ENCODE measurements at regions not wholly inside any gene's neighbourhood (a gene's known extent, or its start where the extent isn't known, plus 50 kb on each side); places are given as distances from the start of the nearest gene placed in this dataset.

- POLR2A ChIA-PET, result no interaction called here
- CTCF ChIA-PET, result no interaction called here
- TF ChIP-seq HDGF (IDR thresholded peaks at IDR 0.05; ENCODE audit: borderline replicate concordance), result no peak
- TF ChIP-seq NFRKB (IDR thresholded peaks at IDR 0.05), result no peak
- TF ChIP-seq CTBP1 (IDR thresholded peaks at IDR 0.05; ENCODE audit: borderline replicate concordance), result no peak
- no peak for TF ChIP-seq FOXK2 (IDR thresholded peaks at IDR 0.05)
- TF ChIP-seq FOXM1 (IDR thresholded peaks at IDR 0.05; ENCODE audit: borderline replicate concordance), result no peak
- TF ChIP-seq ZNF384 (IDR thresholded peaks at IDR 0.05), result no peak
- TF ChIP-seq PKNOX1 (IDR thresholded peaks at IDR 0.05), result no peak
- TF ChIP-seq TARDBP (IDR thresholded peaks at IDR 0.05), result no peak
- TF ChIP-seq FOXA1 (IDR thresholded peaks at IDR 0.05), result no peak
- no peak for TF ChIP-seq ARNT (IDR thresholded peaks at IDR 0.05)
- TF ChIP-seq ELF4 (IDR thresholded peaks at IDR 0.05), result no peak
- TF ChIP-seq BHLHE40 (IDR thresholded peaks at IDR 0.05; ENCODE audit: borderline replicate concordance), result no peak
- no peak for TF ChIP-seq LEF1 (IDR thresholded peaks at IDR 0.05; ENCODE audit: borderline replicate concordance)
- DNase-seq (ENCODE audit: extremely low spot score), result no peak
Observed at GRCh38 chr15:72962054-72962702, 90.1 kb upstream of the NEO1 start.

- CTCF ChIA-PET, result no interaction called here
- no peak for DNase-seq (ENCODE audit: extremely low spot score)
- POLR2A ChIA-PET, result interaction anchor here (1.0 kb wide), 1 partner anchor 10 kb away, joined by 3 read pairs; no protein-coding TSS in a partner anchor
- no peak for TF ChIP-seq FOXM1 (IDR thresholded peaks at IDR 0.05; ENCODE audit: borderline replicate concordance)
- TF ChIP-seq HDGF (IDR thresholded peaks at IDR 0.05; ENCODE audit: borderline replicate concordance), result no peak
- no peak for TF ChIP-seq ELF4 (IDR thresholded peaks at IDR 0.05)
- no peak for TF ChIP-seq SUZ12 (IDR thresholded peaks at IDR 0.05)
- TF ChIP-seq PKNOX1 (IDR thresholded peaks at IDR 0.05), result no peak
- TF ChIP-seq FOXK2 (IDR thresholded peaks at IDR 0.05), result no peak
- TF ChIP-seq LEF1 (IDR thresholded peaks at IDR 0.05; ENCODE audit: borderline replicate concordance), result no peak
Observed at GRCh38 chr15:72961346-72961745, 90.9 kb upstream of the NEO1 start.

- no peak for TF ChIP-seq ELF4 (IDR thresholded peaks at IDR 0.05)
- no peak for TF ChIP-seq ZNF384 (IDR thresholded peaks at IDR 0.05)
- TF ChIP-seq NFRKB (IDR thresholded peaks at IDR 0.05), result no peak
- no peak for TF ChIP-seq ARNT (IDR thresholded peaks at IDR 0.05)
- no peak for TF ChIP-seq FOXK2 (IDR thresholded peaks at IDR 0.05)
- no peak for TF ChIP-seq PKNOX1 (IDR thresholded peaks at IDR 0.05)
- TF ChIP-seq TARDBP (IDR thresholded peaks at IDR 0.05), result no peak
- no peak for TF ChIP-seq CTBP1 (IDR thresholded peaks at IDR 0.05; ENCODE audit: borderline replicate concordance)
- TF ChIP-seq BHLHE40 (IDR thresholded peaks at IDR 0.05; ENCODE audit: borderline replicate concordance), result no peak
- TF ChIP-seq FOXM1 (IDR thresholded peaks at IDR 0.05; ENCODE audit: borderline replicate concordance), result no peak
- no peak for TF ChIP-seq SUZ12 (IDR thresholded peaks at IDR 0.05)
- POLR2A ChIA-PET, result no interaction called here
- CTCF ChIA-PET, result no interaction called here
- DNase-seq (ENCODE audit: extremely low spot score), result no peak
Observed at GRCh38 chr15:72958634-72959033, 93.6 kb upstream of the NEO1 start.

- DNase-seq (ENCODE audit: extremely low spot score), result no peak
- ChIA-PET CTCF (interaction anchor here (0.6 kb wide), 1 partner anchor 128 kb away, joined by 4 read pairs; no protein-coding TSS in a partner anchor), POLR2A (no interaction called here)
- TF ChIP-seq L3MBTL2 (conservative IDR thresholded peaks at IDR 0.05) (no peak), ARNT (IDR thresholded peaks at IDR 0.05) (no peak), FOXK2 (IDR thresholded peaks at IDR 0.05) (no peak), PKNOX1 (IDR thresholded peaks at IDR 0.05) (no peak)
Observed at GRCh38 chr15:72953306-72953705, 99.0 kb upstream of the NEO1 start.

- CTCF ChIA-PET, result no interaction called here
- POLR2A ChIA-PET, result interaction anchor here (1.5 kb wide), 1 partner anchor 19 kb away, joined by 4 read pairs; no protein-coding TSS in a partner anchor
- no peak for DNase-seq (ENCODE audit: extremely low spot score)
Observed at GRCh38 chr15:72952151-72952550, 100.1 kb upstream of the NEO1 start.

More at GRCh38 chr15:72952151-72952550, 100.1 kb upstream of the NEO1 start:
- TF ChIP-seq L3MBTL2 (conservative IDR thresholded peaks at IDR 0.05) (no peak), BHLHE40 (IDR thresholded peaks at IDR 0.05; ENCODE audit: borderline replicate concordance) (no peak), HDGF (IDR thresholded peaks at IDR 0.05; ENCODE audit: borderline replicate concordance) (no peak), PKNOX1 (IDR thresholded peaks at IDR 0.05) (no peak), CTBP1 (IDR thresholded peaks at IDR 0.05; ENCODE audit: borderline replicate concordance) (no peak), TARDBP (IDR thresholded peaks at IDR 0.05) (no peak), SP1 (IDR thresholded peaks at IDR 0.05) (no peak), ZNF384 (IDR thresholded peaks at IDR 0.05) (no peak), FOXA1 (IDR thresholded peaks at IDR 0.05) (no peak), NFRKB (IDR thresholded peaks at IDR 0.05) (no peak), ARNT (IDR thresholded peaks at IDR 0.05) (no peak), FOXK2 (IDR thresholded peaks at IDR 0.05) (no peak), FOXM1 (IDR thresholded peaks at IDR 0.05; ENCODE audit: borderline replicate concordance) (no peak), SUZ12 (IDR thresholded peaks at IDR 0.05) (no peak), LEF1 (IDR thresholded peaks at IDR 0.05; ENCODE audit: borderline replicate concordance) (no peak), ELF4 (IDR thresholded peaks at IDR 0.05) (no peak)

Data from HEK293T (cell line).